IPS DF 4.7 (cell line): ENCODE measurements at regions not wholly inside any gene's neighbourhood (a gene's known extent, or its start where the extent isn't known, plus 50 kb on each side); places are given as distances from the start of the nearest gene placed in this dataset.
A peak's percentile ranks its signal among the peaks of the same experiment; 100 is the strongest.

Experiments
- DNase-seq: peaks from one replicate; pipeline ENCODE4 v3.0.0-alpha.2; 2013; ENCODE audit warnings: low spot score; ENCODE audit errors: extremely low read depth

GRCh38 chr4:138964716-138965426, 50.7 kb upstream of the NOCT start:
- no peak for DNase-seq

DNA sequence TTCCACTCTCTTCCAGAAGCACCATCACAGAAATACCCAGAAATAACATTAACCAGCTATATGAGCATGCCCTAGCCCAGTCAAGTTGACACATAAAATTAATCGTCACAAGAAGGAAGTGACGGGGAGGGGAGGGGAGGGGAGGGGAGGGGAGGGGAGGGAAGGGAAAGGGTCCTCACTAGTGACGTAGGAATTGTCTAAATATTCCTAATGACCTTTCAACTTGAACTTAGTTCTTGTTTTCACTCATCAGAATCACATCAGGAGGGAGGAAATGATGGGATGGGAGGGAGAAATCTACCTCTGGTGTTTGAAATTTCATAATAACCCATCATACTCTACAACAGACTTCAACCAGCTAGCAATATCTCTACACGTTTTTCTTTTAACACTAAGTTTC, 52.2 kb upstream of the NOCT start:
- no peak for DNase-seq

GRCh38 chr4:138961664-138962063, 53.9 kb upstream of the NOCT start:
- DNase-seq: no peak

- no peak for DNase-seq
These were observed 54.5 kb upstream of the NOCT start for GRCh38 chr4:138961129-138961528.

- DNase-seq: no peak
These were observed 55.3 kb upstream of the NOCT start for GRCh38 chr4:138960175-138960710.

DNA sequence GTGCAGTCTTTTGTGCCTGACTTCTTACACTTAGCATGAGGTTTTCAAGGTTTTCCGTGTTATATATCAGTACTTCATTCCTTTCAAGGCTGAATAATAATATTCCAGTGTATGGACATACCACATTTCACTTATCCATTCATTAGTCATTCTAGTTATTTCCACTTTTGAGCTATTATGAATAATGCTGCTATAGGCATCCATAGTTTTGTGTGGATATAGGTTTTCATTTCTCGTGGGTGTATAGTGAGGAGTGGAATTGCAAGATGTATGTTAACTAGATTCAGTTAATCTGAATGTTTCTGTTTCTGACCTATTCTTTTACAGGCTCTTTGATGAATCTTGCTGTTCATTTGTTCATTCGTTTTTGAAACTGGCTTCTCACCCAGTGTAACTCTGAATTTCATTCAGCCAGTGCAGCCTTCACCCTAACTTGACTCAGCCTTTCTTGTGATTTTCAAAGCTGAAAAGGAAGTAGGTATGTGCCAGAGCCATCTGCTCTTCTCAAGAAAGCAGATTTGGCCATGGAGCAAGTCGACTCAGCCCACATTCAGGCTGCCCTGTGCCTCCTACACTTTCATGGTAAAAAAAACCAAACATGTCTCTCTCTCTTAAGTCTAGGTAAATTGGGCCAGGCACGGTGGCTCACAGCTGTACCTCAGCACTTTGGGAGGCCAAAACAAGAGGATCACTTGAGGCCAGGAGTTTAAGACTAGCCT, 56.3 kb upstream of the NOCT start:
- no peak for DNase-seq

DNA sequence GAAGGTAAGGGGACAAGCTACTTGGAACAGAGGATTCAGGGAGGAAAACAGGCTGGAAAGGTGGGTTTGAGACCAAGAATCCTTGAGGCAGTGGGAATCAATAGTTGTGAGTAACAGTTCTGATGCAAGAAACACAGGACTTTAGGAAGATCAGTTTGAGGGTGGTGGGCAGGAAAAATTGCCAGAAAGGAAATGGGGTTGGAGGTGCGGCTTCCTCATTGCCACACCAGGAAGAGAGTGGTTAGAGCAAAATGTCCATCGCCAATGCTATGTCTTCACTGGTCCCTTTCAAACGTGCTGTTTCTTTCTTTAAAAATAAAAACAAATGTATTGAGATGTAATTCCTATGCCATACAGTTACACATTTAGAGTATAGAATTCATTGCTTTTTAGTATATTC, 57.1 kb upstream of the NOCT start:
- DNase-seq: no peak

- DNase-seq: no peak
These were observed 58.3 kb upstream of the NOCT start for GRCh38 chr4:138957302-138957701.

DNA sequence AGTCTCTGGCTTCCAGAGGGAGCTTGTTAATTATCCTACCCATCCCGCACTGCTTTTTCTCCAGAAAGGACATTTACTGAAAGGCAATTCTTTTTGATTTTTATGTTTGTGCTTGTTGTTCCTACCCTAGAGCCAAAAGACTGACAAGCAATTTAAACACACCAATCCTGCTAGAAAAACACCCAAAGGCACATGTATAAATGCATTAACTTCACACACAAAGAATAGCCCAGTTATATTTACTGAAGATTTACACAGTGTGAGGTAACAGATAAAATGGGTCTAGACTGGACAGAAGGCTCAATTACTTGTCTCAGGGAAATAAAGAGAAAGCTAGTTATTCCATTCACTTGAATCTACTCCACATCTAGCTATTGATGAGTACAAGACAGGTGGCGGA, 61.2 kb upstream of the NOCT start:
- no peak for DNase-seq

- DNase-seq: no peak
These were observed 61.6 kb upstream of the NOCT start for GRCh38 chr4:138953961-138954371.

DNA sequence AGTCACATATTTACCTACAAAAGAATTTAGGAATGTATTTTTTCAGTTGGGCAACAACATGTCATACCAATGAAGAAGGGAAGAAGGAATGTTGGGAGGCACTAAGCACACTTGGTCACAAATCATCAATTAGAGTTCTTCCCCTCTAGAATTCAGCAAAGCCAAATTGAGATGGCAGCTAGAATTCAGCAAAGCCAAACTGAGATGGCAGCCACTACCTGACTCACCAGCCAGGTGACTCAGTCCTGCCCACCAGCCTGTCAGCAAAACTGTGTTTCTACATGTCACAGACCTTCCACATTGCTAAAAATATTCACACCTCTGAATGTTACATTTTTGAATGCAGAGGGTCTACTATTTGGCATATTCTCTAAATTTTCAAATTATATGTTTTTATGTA, 63.2 kb upstream of the NOCT start:
- DNase-seq: no peak

GRCh38 chr4:138951764-138952163, 63.8 kb upstream of the NOCT start:
- DNase-seq: no peak

GRCh38 chr4:138949866-138950265, 65.7 kb upstream of the NOCT start:
- DNase-seq: no peak

DNA sequence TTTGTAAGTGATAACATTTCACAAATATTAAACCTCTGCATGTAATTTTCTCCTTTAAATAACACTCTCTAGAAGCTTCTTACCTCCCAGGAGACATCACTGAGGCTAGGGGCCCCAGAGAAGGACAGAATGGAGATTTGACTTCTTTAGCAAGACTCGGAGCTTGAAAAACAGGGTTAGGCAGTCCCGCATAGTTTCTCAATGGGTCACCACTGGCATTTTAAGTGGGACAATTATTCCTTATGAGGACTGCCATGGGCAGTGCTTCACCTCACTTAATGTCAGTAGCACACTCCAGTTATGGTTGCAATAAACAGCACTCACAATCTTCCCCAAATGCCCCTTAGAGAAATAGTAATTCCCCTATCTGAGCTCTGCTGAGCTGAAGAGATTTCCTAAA, 66.7 kb upstream of the NOCT start:
- no peak for DNase-seq

GRCh38 chr4:138946306-138946705, 69.3 kb upstream of the NOCT start:
- no peak for DNase-seq

GRCh38 chr4:138945840-138946239, 69.7 kb upstream of the NOCT start:
- DNase-seq: no peak

DNA sequence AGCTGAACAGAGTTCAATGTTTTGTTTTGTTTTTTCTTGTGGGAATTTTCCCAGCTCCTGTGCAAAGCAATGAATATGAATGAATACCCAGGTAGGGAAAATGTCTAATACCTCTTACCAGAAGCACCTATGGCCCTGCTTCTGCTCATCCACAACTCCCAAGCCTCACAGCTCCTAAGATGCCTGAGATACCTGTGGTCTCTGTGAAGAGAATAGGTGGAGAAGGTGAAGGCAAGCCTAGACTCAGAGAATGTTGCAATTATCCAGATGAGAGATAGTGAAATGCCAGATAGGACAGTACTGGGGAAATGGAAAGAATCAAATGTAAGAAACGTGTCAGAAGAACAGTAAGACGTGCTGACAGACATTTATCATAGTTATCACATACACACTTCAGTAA, 70.2 kb upstream of the NOCT start:
- DNase-seq: no peak

DNA sequence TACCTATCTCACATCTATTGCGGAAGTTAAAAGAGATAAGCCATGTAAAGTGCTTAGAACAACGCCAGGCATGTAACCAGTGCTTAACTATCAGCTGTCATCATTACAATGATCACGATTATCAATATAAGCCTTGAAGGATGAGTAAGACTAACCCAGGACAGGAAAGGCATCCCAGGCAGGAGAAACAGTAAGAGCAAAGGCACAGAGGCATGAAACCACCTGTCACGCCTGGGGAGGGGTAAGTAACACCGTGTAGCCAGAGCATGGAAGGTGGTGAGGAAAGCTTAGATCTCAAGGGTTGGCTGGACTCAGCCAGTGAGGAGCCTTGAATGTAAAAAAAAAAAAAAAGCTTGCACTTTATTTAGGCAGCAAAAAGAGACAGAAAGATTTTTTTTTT, 71.7 kb upstream of the NOCT start:
- DNase-seq: no peak

DNA sequence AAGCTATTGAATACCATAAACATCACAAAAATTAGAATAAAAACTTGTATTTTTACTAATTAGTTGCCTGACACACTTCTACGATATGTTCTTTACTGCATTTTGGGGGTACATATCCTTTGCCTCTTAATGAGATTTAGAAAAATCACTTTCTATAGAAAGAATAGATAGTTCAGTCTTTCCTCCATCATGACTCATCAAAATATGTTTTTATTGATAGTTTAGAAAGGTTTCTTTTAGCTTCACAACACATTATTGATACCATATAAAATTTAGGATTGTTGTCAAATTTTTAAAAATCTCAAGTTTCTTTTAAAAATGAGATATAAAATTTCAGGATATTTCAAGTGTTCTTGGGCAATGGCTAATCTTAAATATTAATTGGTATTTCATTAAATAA, 74.5 kb upstream of the NOCT start:
- DNase-seq: no peak

DNA sequence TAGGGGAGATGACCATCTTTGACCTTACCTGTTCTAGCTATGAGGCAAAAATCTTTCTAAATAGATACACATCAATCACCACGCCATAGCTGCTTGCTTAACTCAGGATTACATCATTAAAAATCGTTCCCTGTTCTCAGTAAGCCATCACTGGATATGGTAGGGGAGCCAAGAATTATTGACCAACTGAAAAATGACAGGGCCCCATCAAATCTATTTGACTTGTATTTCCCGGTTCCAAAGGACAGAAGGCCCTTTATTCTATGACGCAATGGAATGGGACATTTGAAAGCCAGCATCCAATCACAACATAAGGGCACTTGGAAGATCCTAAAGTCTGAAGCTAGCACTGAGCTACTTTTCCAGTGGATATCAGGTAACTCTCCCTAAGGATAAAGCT, 75.6 kb upstream of the NOCT start:
- no peak for DNase-seq

DNA sequence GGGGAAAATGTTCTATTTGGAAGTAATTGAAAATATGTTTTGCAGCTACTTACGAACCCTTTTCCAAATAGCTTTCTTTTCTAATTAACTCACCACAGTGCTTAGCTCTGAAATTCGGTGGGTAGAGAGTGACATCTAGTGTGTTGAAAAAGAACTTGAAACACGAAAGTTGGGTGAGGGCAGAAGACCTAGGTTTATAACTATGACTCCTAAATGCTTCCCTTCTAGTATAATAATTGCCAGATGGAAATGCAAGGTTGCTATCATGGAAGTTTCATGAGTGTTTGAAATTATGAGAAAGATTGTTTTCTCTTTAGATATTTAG, 77.3 kb upstream of the NOCT start:
- peak; percentile 36 for DNase-seq

- DNase-seq: no peak
These were observed 80.3 kb upstream of the NOCT start for GRCh38 chr4:138935135-138935807.

DNA sequence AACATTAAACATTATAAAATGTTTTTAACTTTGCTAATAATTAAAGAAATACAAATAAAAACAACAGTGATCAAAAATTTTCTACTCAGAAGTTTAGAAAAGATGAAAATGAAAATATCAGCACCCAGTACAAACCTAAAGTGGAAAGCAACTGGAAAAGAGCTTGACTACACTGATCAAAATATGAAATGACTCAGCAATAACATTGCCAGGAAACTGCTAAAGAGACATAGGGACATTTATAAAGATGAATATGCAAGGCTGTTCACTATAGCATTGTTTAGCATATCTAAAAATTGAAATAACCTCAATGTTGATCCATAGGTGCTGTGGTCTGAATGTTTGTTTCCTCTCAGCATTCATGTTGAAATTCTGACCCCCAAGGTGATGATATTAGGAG, 88.5 kb upstream of the NOCT start:
- no peak for DNase-seq
